HCT116 (cell line): ENCODE measurements at regions not wholly inside any gene's neighbourhood (a gene's known extent, or its start where the extent isn't known, plus 50 kb on each side); places are given as distances from the start of the nearest gene placed in this dataset.

Experiments used
- ATAC-seq: fragments of 200-7000 bp; cut with Tn5 transposase; 2 replicates; pipeline ENCODE4 v1.9.1; 2020; ENCODE audit warnings: mild to moderate bottlenecking, moderate library complexity
- BruUV-seq: library from RNA; stranded (reverse); fragments of 400-500 nt; replicated peaks from 2 replicates; lab custom pipeline; 2021; lab: Mats Ljungman, UMichigan
- CTCF ChIA-PET: fragments of 300-600 bp; sonication (Branson Sonifier 250); formaldehyde crosslinking; loops from one replicate; lab custom pipeline; 2021; ENCODE audit warnings: antibody characterized with exemption; lab: Charles Lee
- POLR2A ChIA-PET: fragments of 300-600, 350-600 bp; sonication (Branson Sonifier 250); formaldehyde crosslinking; loops from one replicate; lab custom pipeline; 2021; ENCODE audit warnings: antibody characterized with exemption; lab: Charles Lee
- RAD21 ChIA-PET, 2 experiments: fragments of 300-600 bp; sonication (Branson Sonifier 250); formaldehyde crosslinking; loops; one replicate each; lab custom pipeline; 2023; ENCODE audit warnings: low total read pairs in 2 of 2; ENCODE audit not compliant: uncharacterized antibody in 2 of 2, unreplicated experiment in 2 of 2, low non-redundant PET in 1 of 2; lab: Charles Lee
- DNase-seq: peaks from one replicate; pipeline ENCODE4 v3.0.0-alpha.2; 2010; ENCODE audit warnings: low read depth, low spot score
- H2AFZ ChIP-seq: fragments of 200-600 bp; shearing (Covaris generic), sonication (generic); 2 replicates; pipeline ENCODE4 v1.6.1; 2017; ENCODE audit warnings: low read depth, mixed run types, mixed read lengths, antibody characterized with exemption, low read length; ENCODE audit not compliant: poor library complexity, severe bottlenecking
- H3K27ac ChIP-seq: 2 replicates; pipeline ENCODE4 v1.5.1; 2012; ENCODE audit warnings: low read depth, low read length
- H3K27me3 ChIP-seq: fragments of 200-600 bp; sonication (generic); 2 replicates; pipeline ENCODE4 v1.6.1; 2016; ENCODE audit warnings: mixed run types, low read length, mixed read lengths; ENCODE audit not compliant: insufficient read depth
- H3K36me3 ChIP-seq, 2 experiments: fragments of 200-500 bp in 1 of 2; fragments of 200-600 bp in 1 of 2; sonication (Bioruptor generic) in 1 of 2; sonication (generic) in 1 of 2; 2 replicates each; pipeline versions ENCODE4 v1.5.1 to v1.6.1; 2014 to 2016; ENCODE audit warnings: low read length in 2 of 2, inconsistent platforms in 1 of 2, mixed read lengths in 1 of 2, mixed run types in 1 of 2; ENCODE audit not compliant: insufficient read depth in 2 of 2, control insufficient read depth in 1 of 2
- H3K4me1 ChIP-seq, 2 experiments: fragments of 200-600 bp in 1 of 2; sonication (generic) in 1 of 2; 2 replicates each; pipeline versions ENCODE4 v1.5.1 to v1.6.1; 2012 to 2017; ENCODE audit warnings: low read length in 2 of 2, inconsistent platforms in 1 of 2, mild to moderate bottlenecking in 1 of 2, mixed read lengths in 1 of 2, mixed run types in 1 of 2, moderate library complexity in 1 of 2; ENCODE audit not compliant: insufficient read depth in 2 of 2, control insufficient read depth in 1 of 2
- H3K4me2 ChIP-seq: fragments of 200-600 bp; sonication (generic); 2 replicates; pipeline ENCODE4 v1.6.1; 2017; ENCODE audit warnings: mixed run types, low read length, mixed read lengths
- H3K4me3 ChIP-seq, 2 experiments: fragments of 200-600 bp in 1 of 2; sonication (generic) in 1 of 2; replicated peaks in 1 of 2; 2 replicates each; pipeline ENCODE4 v1.5.1; 2011 to 2016; ENCODE audit warnings: low read length in 2 of 2, control low read depth in 1 of 2, low read depth in 1 of 2, mild to moderate bottlenecking in 1 of 2, mixed read lengths in 1 of 2, mixed run types in 1 of 2
- H3K79me2 ChIP-seq: fragments of 200-600 bp; sonication (generic); 2 replicates; pipeline ENCODE4 v1.6.1; 2017; ENCODE audit warnings: mild to moderate bottlenecking, mixed run types, low read length, moderate library complexity, mixed read lengths; ENCODE audit not compliant: insufficient read depth
- H3K9ac ChIP-seq: fragments of 200-600 bp; sonication (generic); 2 replicates; pipeline ENCODE4 v1.6.1; 2016; ENCODE audit warnings: low read length, mixed read lengths
- H3K9me2 ChIP-seq: fragments of 200-600 bp; sonication (generic), shearing (Covaris generic); 2 replicates; pipeline ENCODE4 v1.6.1; 2017; ENCODE audit warnings: mixed run types, mild to moderate bottlenecking, moderate library complexity; ENCODE audit not compliant: insufficient read depth
- H3K9me3 ChIP-seq, 2 experiments: fragments of 200-500 bp in 1 of 2; fragments of 200-600 bp in 1 of 2; sonication (Bioruptor generic) in 1 of 2; sonication (generic) in 1 of 2; 2 replicates each; pipeline ENCODE4 v1.6.1; 2014 to 2017; ENCODE audit warnings: low read length in 2 of 2, mixed read lengths in 2 of 2, inconsistent platforms in 1 of 2, low read depth in 1 of 2, mild to moderate bottlenecking in 1 of 2, mixed run types in 1 of 2, moderate library complexity in 1 of 2; ENCODE audit not compliant: control insufficient read depth in 1 of 2, insufficient read depth in 1 of 2
- H4K20me1 ChIP-seq: fragments of 200-600 bp; sonication (generic), shearing (Covaris generic); 2 replicates; pipeline ENCODE4 v1.6.1; 2017; ENCODE audit warnings: mixed run types, mild to moderate bottlenecking, moderate library complexity; ENCODE audit not compliant: insufficient read depth
- CBX3 ChIP-seq: IDR thresholded peaks from 2 replicates; pipeline ENCODE4 v1.6.1; 2012; ENCODE audit warnings: low read depth
- FOSL1 ChIP-seq: IDR thresholded peaks from 2 replicates; pipeline ENCODE4 v1.6.1; 2012; ENCODE audit warnings: low read depth
- MAX ChIP-seq: IDR thresholded peaks from 2 replicates; pipeline ENCODE4 v1.6.1; 2012
- REST ChIP-seq: IDR thresholded peaks from 2 replicates; pipeline ENCODE4 v1.6.1; 2012; ENCODE audit warnings: low read depth
- SRF ChIP-seq: IDR thresholded peaks from 2 replicates; pipeline ENCODE4 v1.6.1; 2012; ENCODE audit warnings: low read depth
- ZNF274 ChIP-seq: fragments of 200-500 bp; sonication (Bioruptor generic); IDR thresholded peaks from 2 replicates; pipeline ENCODE4 v1.6.1; 2014; ENCODE audit warnings: mild to moderate bottlenecking, low read depth, low read length, inconsistent platforms
- intact Hi-C: fragments of 100-400 bp; cut with micrococcal nuclease; formaldehyde crosslinking; loops from 2 replicates; pipeline ENCODE4 v1.10.0; 2022

DNA sequence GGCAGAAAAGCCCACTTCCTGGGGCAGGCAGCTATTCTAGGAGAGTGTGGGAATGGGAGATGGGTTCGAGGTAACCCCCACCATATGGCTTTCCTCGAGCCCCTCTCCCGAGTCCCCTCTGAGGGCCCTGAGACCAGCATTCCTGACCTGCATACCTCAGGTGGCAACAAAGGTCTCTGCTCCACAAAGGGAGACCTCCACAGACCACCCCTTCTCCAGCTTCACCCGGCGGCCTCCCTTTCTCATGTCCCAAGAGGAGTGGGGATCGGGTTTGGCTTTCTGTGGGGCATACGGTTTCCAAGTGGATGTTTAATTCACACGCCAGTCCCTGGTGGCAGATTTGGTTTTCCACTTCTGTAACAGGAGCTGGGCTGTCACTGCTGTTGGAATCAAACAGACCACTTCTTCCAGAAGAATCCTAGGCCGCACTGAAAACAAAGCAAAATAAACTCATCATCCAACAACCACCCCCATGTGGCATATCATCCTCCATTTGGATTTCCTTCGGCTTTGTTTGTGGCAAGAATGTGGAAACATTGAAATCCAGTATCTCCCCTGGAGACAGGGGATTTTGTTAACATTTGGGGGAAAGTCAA is 83.2 kb downstream of the DLL1 start:
- H3K27me3 ChIP-seq, result peaks cover 9% of the 10 kb centered on the region; the same call in 1 of the 2 replicates
- no peaks in the 10 kb centered on the region for H3K36me3 ChIP-seq
- no peaks in the 10 kb centered on the region for H3K9me2 ChIP-seq
- CTCF ChIA-PET, result no interaction called here
- no peak overlapping the region for H3K4me2 ChIP-seq
- BruUV-seq, result no TSS peak
- H3K79me2 ChIP-seq, result no peaks in the 10 kb centered on the region
- H3K4me1 ChIP-seq, result no peaks in the 10 kb centered on the region
- intact Hi-C loops, result no loop called here
- H4K20me1 ChIP-seq, result no peaks in the 10 kb centered on the region
- TF ChIP-seq CBX3 (no peak), REST (no peak), MAX (no peak), FOSL1 (no peak), SRF (no peak), ZNF274 (no peak)
- ATAC-seq (no peak), DNase-seq (no peak)
- RAD21 ChIA-PET, result no interaction called here
- no peak overlapping the region for H2AFZ ChIP-seq
- H3K9ac ChIP-seq, result no peak overlapping the region
- H3K9me3 ChIP-seq, result no peaks in the 10 kb centered on the region
- H3K27ac ChIP-seq, result no peak overlapping the region
- POLR2A ChIA-PET, result no interaction called here
- H3K4me3 ChIP-seq, result no peak overlapping the region
